IMR-90 (cell line): ENCODE measurements at regions not wholly inside any gene's neighbourhood (a gene's known extent, or its start where the extent isn't known, plus 50 kb on each side); places are given as distances from the start of the nearest gene placed in this dataset.

Experiments used
- ATAC-seq: fragments of 200-7000 bp; cut with Tn5 transposase; 2 replicates; pipeline ENCODE4 v1.9.1; 2020; ENCODE audit warnings: low read depth, mild to moderate bottlenecking, moderate library complexity
- BruUV-seq: library from RNA; stranded (reverse); fragments of 400-500 nt; replicated peaks from 2 replicates; lab custom pipeline; 2021; lab: Mats Ljungman, UMichigan
- CTCF ChIA-PET: fragments of 300-600 bp; formaldehyde crosslinking; extraction: SDS; loops from one replicate; lab custom pipeline; 2021; ENCODE audit warnings: antibody characterized with exemption; lab: Yijun Ruan, JAX
- POLR2A ChIA-PET: fragments of 300-600 bp; sonication (Branson Sonifier 250); formaldehyde crosslinking; loops from one replicate; lab custom pipeline; 2022; ENCODE audit warnings: antibody characterized with exemption; ENCODE audit not compliant: unreplicated experiment; lab: Charles Lee
- DNase-seq: peaks from one replicate; pipeline ENCODE4 v3.0.0; 2013
- H2AFZ ChIP-seq: replicated peaks from 2 replicates; pipeline ENCODE3; 2013; ENCODE audit warnings: low read length, mild to moderate bottlenecking; ENCODE audit not compliant: poor library complexity
- H2AK5ac ChIP-seq: 2 replicates; pipeline ENCODE4 v1.6.1; 2013; ENCODE audit warnings: low read depth, low read length, inconsistent platforms
- H2AK9ac ChIP-seq: replicated peaks from 2 replicates; pipeline ENCODE3; 2013; ENCODE audit warnings: mild to moderate bottlenecking, low read depth, low read length, moderate library complexity; ENCODE audit not compliant: poor library complexity
- H2BK120ac ChIP-seq: 2 replicates; pipeline ENCODE4 v1.6.1; 2013; ENCODE audit warnings: low read depth, low read length, inconsistent platforms
- H2BK15ac ChIP-seq: 3 replicates; pipeline ENCODE4 v1.6.1; 2013; ENCODE audit warnings: low read depth, low read length, inconsistent platforms
- H2BK20ac ChIP-seq: 2 replicates; pipeline ENCODE4 v1.6.1; 2013; ENCODE audit warnings: low read depth, mild to moderate bottlenecking, inconsistent platforms, low read length, moderate library complexity
- H2BK5ac ChIP-seq: 2 replicates; pipeline ENCODE4 v1.6.1; 2013; ENCODE audit warnings: mild to moderate bottlenecking, low read depth, low read length, inconsistent platforms; ENCODE audit not compliant: poor library complexity, severe bottlenecking
- H3K14ac ChIP-seq: replicated peaks from 2 replicates; pipeline ENCODE4 v1.6.1; 2013; ENCODE audit warnings: low read depth, low read length, inconsistent platforms
- H3K18ac ChIP-seq: 2 replicates; pipeline ENCODE4 v1.6.1; 2013; ENCODE audit warnings: low read depth, low read length, control low read depth
- H3K23ac ChIP-seq: 2 replicates; pipeline ENCODE4 v1.6.1; 2013; ENCODE audit warnings: low read depth, low read length, inconsistent platforms
- H3K27ac ChIP-seq: 2 replicates; pipeline ENCODE4 v1.5.1; 2013; ENCODE audit warnings: mild to moderate bottlenecking, control low read depth, low read length; ENCODE audit not compliant: insufficient read depth
- H3K27me3 ChIP-seq: 2 replicates; pipeline ENCODE4 v1.6.1; 2013; ENCODE audit warnings: low read length; ENCODE audit not compliant: control insufficient read depth, insufficient read depth
- H3K36me3 ChIP-seq: 2 replicates; pipeline ENCODE4 v1.6.1; 2013; ENCODE audit warnings: low read length, mixed read lengths; ENCODE audit not compliant: control insufficient read depth, insufficient read depth
- H3K4ac ChIP-seq: 2 replicates; pipeline ENCODE4 v1.6.1; 2013; ENCODE audit warnings: low read depth, low read length, inconsistent platforms
- H3K4me1 ChIP-seq: 2 replicates; pipeline ENCODE4 v1.6.1; 2013; ENCODE audit warnings: low read length, mixed read lengths; ENCODE audit not compliant: control insufficient read depth, insufficient read depth
- H3K4me2 ChIP-seq: 2 replicates; pipeline ENCODE4 v1.6.1; 2013; ENCODE audit warnings: low read depth, mild to moderate bottlenecking, control low read depth, low read length, moderate library complexity
- H3K4me3 ChIP-seq: 2 replicates; pipeline ENCODE4 v1.5.1; 2013; ENCODE audit warnings: low read depth, mild to moderate bottlenecking, control low read depth, low read length, moderate library complexity; ENCODE audit not compliant: insufficient read depth
- H3K56ac ChIP-seq: 2 replicates; pipeline ENCODE4 v1.6.1; 2013; ENCODE audit warnings: low read length, inconsistent platforms; ENCODE audit not compliant: insufficient read depth; ENCODE audit errors: extremely low read depth
- H3K79me1 ChIP-seq, 2 experiments: 2 replicates each; pipeline ENCODE4 v1.6.1; 2013; ENCODE audit warnings: low read length in 2 of 2, inconsistent platforms in 1 of 2, low read depth in 1 of 2
- H3K9ac ChIP-seq: 2 replicates; pipeline ENCODE4 v1.6.1; 2013; ENCODE audit warnings: low read depth, low read length, control low read depth
- H3K9me1 ChIP-seq: 2 replicates; pipeline ENCODE4 v1.6.1; 2013; ENCODE audit warnings: low read length, inconsistent platforms; ENCODE audit not compliant: insufficient read depth
- H3K9me3 ChIP-seq: 2 replicates; pipeline ENCODE4 v1.6.1; 2013; ENCODE audit warnings: low read length; ENCODE audit not compliant: control insufficient read depth, insufficient read depth
- H4K20me1 ChIP-seq: 2 replicates; pipeline ENCODE4 v1.6.1; 2013; ENCODE audit warnings: low read length, inconsistent platforms; ENCODE audit not compliant: insufficient read depth
- H4K5ac ChIP-seq: 2 replicates; pipeline ENCODE4 v1.6.1; 2013; ENCODE audit warnings: mild to moderate bottlenecking, low read depth, low read length, control low read depth
- H4K8ac ChIP-seq, 2 experiments: 2 replicates each; pipeline ENCODE4 v1.6.1; 2013; ENCODE audit warnings: low read depth in 2 of 2, low read length in 2 of 2, control low read depth in 1 of 2, inconsistent platforms in 1 of 2
- H4K91ac ChIP-seq: 2 replicates; pipeline ENCODE4 v1.6.1; 2013; ENCODE audit warnings: low read depth, low read length, inconsistent platforms; ENCODE audit not compliant: insufficient read depth
- BHLHE40 ChIP-seq: fragments of 150-350 bp; IDR thresholded peaks from 2 replicates; pipeline ENCODE4 v1.6.1; 2016; ENCODE audit warnings: mild to moderate bottlenecking, low read depth, low read length
- CEBPB ChIP-seq: IDR thresholded peaks from 2 replicates; pipeline ENCODE4 v1.6.1; 2012; ENCODE audit warnings: low read depth, low read length, improper control_type of control experiment
- CHD1 ChIP-seq: IDR thresholded peaks from 2 replicates; pipeline ENCODE4 v1.6.1; 2012; ENCODE audit warnings: low read depth, low read length, improper control_type of control experiment
- FOS ChIP-seq: fragments of 150-350 bp; IDR thresholded peaks from 2 replicates; pipeline ENCODE4 v1.6.1; 2016; ENCODE audit warnings: low read depth, low read length
- MAFK ChIP-seq: IDR thresholded peaks from 2 replicates; pipeline ENCODE4 v1.6.1; 2012; ENCODE audit warnings: low read depth, low read length, improper control_type of control experiment
- MAZ ChIP-seq: IDR thresholded peaks from 2 replicates; pipeline ENCODE4 v1.6.1; 2012; ENCODE audit warnings: low read depth, mild to moderate bottlenecking, low read length, improper control_type of control experiment, moderate library complexity, borderline replicate concordance
- MXI1 ChIP-seq: IDR thresholded peaks from 2 replicates; pipeline ENCODE4 v1.6.1; 2012; ENCODE audit warnings: low read depth, mild to moderate bottlenecking, low read length, moderate library complexity, borderline replicate concordance
- NFE2L2 ChIP-seq: fragments of 150-350 bp; IDR thresholded peaks from 2 replicates; pipeline ENCODE4 v1.6.1; 2016; ENCODE audit warnings: low read depth, mild to moderate bottlenecking, low read length
- POLR2A ChIP-seq: IDR thresholded peaks from 2 replicates; pipeline ENCODE4 v1.6.1; 2012; ENCODE audit warnings: mild to moderate bottlenecking, low read depth, low read length
- RAD21 ChIP-seq: IDR thresholded peaks from 2 replicates; pipeline ENCODE4 v1.6.1; 2012; ENCODE audit warnings: low read length, improper control_type of control experiment
- RCOR1 ChIP-seq: IDR thresholded peaks from 2 replicates; pipeline ENCODE4 v1.6.1; 2012; ENCODE audit warnings: mild to moderate bottlenecking, low read length, improper control_type of control experiment; ENCODE audit not compliant: insufficient replicate concordance
- RFX5 ChIP-seq: IDR thresholded peaks from 2 replicates; pipeline ENCODE4 v1.8.0; 2012; ENCODE audit warnings: low read depth, mild to moderate bottlenecking, low read length, moderate library complexity
- SMC3 ChIP-seq: fragments of 150-350 bp; IDR thresholded peaks from 2 replicates; pipeline ENCODE4 v1.6.1; 2016; ENCODE audit warnings: low read depth, mild to moderate bottlenecking, antibody characterized with exemption, low read length, moderate library complexity
- USF2 ChIP-seq: fragments of 150-350 bp; IDR thresholded peaks from 2 replicates; pipeline ENCODE4 v1.6.1; 2017; ENCODE audit warnings: mild to moderate bottlenecking, antibody characterized with exemption, low read length, low read depth
- WGBS, 2 experiments: methylation state at CpG; one replicate each; pipeline versions ENCODE4 v1.1.5 to v1.1.7; 2013; ENCODE audit warnings: missing lambda C conversion rate in 2 of 2; ENCODE audit not compliant: insufficient read length in 1 of 2; ENCODE audit errors: extremely low coverage in 2 of 2; 5-methylcytosine and 5-hydroxymethylcytosine counted together
- dilution Hi-C: fragments of 300-500 bp; cut with HindIII; formaldehyde crosslinking; loops from one replicate; pipeline ENCODE4 v1.14.3; 2018; ENCODE audit warnings: low sequenced_read_pairs; ENCODE audit not compliant: unreplicated experiment
- in situ Hi-C: fragments of 300-500 bp; cut with MboI; formaldehyde crosslinking; loops from 3 replicates; pipeline ENCODE4 v1.14.3; 2019; ENCODE audit warnings: low sequenced_read_pairs, inconsistent platforms, mixed read lengths
- intact Hi-C: fragments of 100-400 bp; cut with micrococcal nuclease; formaldehyde crosslinking; loops from 2 replicates; pipeline ENCODE4 v1.10.0; 2022
- TF ChIP-seq, protein P1 (sequence below): conservative IDR thresholded peaks from 2 replicates; pipeline ENCODE4 v1.5.1; 2012; ENCODE audit warnings: mild to moderate bottlenecking, low read depth, low read length, improper control_type of control experiment
- TF ChIP-seq, protein P2 (sequence below): fragments of 150-350 bp; IDR thresholded peaks from 2 replicates; pipeline ENCODE4 v1.6.1; 2016; ENCODE audit warnings: low read depth, mild to moderate bottlenecking, low read length, moderate library complexity, borderline replicate concordance

- no peak overlapping the region for H3K56ac ChIP-seq
- 0 out of 2 replicates have a peak overlapping the region, but pooled peaks have one; percentile 58 for H2BK20ac ChIP-seq
- no peak overlapping the region for H3K4me3 ChIP-seq
- ATAC-seq (peak; percentile 43; the same call in 1 of the 2 replicates), DNase-seq (peak; percentile 58)
- no peak overlapping the region for H3K4me2 ChIP-seq
- H3K27me3 ChIP-seq: no peaks in the 10 kb centered on the region
- no peak overlapping the region for H2AFZ ChIP-seq
- H4K91ac ChIP-seq: no peak overlapping the region; the same call in 1 of the 2 replicates
- no peak overlapping the region for H2AK9ac ChIP-seq
- peaks cover 10% of the 10 kb centered on the region for H3K4me1 ChIP-seq
- no peak overlapping the region for H2BK15ac ChIP-seq
- TF ChIP-seq CHD1 (no peak), RAD21 (peak; percentile 63), RCOR1 (no peak), MAFK (no peak), POLR2A (no peak), NFE2L2 (no peak), FOS (no peak), USF2 (no peak), BHLHE40 (no peak), SMC3 (peak; percentile 62), MAZ (no peak), CEBPB (no peak), RFX5 (no peak), MXI1 (no peak)
- TF ChIP-seq, protein P1, sequence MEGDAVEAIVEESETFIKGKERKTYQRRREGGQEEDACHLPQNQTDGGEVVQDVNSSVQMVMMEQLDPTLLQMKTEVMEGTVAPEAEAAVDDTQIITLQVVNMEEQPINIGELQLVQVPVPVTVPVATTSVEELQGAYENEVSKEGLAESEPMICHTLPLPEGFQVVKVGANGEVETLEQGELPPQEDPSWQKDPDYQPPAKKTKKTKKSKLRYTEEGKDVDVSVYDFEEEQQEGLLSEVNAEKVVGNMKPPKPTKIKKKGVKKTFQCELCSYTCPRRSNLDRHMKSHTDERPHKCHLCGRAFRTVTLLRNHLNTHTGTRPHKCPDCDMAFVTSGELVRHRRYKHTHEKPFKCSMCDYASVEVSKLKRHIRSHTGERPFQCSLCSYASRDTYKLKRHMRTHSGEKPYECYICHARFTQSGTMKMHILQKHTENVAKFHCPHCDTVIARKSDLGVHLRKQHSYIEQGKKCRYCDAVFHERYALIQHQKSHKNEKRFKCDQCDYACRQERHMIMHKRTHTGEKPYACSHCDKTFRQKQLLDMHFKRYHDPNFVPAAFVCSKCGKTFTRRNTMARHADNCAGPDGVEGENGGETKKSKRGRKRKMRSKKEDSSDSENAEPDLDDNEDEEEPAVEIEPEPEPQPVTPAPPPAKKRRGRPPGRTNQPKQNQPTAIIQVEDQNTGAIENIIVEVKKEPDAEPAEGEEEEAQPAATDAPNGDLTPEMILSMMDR: peak; percentile 56
- TF ChIP-seq, protein P2, sequence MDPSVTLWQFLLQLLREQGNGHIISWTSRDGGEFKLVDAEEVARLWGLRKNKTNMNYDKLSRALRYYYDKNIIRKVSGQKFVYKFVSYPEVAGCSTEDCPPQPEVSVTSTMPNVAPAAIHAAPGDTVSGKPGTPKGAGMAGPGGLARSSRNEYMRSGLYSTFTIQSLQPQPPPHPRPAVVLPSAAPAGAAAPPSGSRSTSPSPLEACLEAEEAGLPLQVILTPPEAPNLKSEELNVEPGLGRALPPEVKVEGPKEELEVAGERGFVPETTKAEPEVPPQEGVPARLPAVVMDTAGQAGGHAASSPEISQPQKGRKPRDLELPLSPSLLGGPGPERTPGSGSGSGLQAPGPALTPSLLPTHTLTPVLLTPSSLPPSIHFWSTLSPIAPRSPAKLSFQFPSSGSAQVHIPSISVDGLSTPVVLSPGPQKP: no peak
- WGBS, 2 experiments: no CpG with 5 or more reads among the region's 5 CpGs
- no peak overlapping the region for H2BK5ac ChIP-seq
- no TSS peak for BruUV-seq
- no peak overlapping the region for H3K9ac ChIP-seq
- ChIA-PET CTCF (no interaction called here), POLR2A (no interaction called here)
- peaks cover 4% of the 10 kb centered on the region for H3K9me1 ChIP-seq
- dilution Hi-C loops: no loop called here
- H3K14ac ChIP-seq: no peak overlapping the region
- H2BK120ac ChIP-seq: peak overlapping the region; percentile 17; the same call in 1 of the 2 replicates
- H3K4ac ChIP-seq: no peak overlapping the region
- no peak overlapping the region for H2AK5ac ChIP-seq
- in situ Hi-C loops: no loop called here
- no peaks in the 10 kb centered on the region for H3K36me3 ChIP-seq
- intact Hi-C loops: loop anchor here (2.0 to 10.0 kb wide), 3 partner anchors 166 to 633 kb away; partner anchors contain the start of gene COL12A1
- H3K23ac ChIP-seq: no peak overlapping the region
- H3K79me1 ChIP-seq: 0 out of 4 replicates have a peak, but pooled peaks cover 0 to 4% of the 10 kb centered on the region in 2 experiments
- H3K27ac ChIP-seq: no peak overlapping the region
- no peak overlapping the region for H3K18ac ChIP-seq
- no peaks in the 10 kb centered on the region for H4K20me1 ChIP-seq
- H3K9me3 ChIP-seq: no peaks in the 10 kb centered on the region
- H4K8ac ChIP-seq: no peak overlapping the region
- H4K5ac ChIP-seq: no peak overlapping the region
Observed at GRCh38 chr6:74574794-74575193, 631.1 kb downstream of the COL12A1 start.
